Right lobe of liver (tissue), 4 donors: ENCODE measurements at regions not wholly inside any gene's neighbourhood (a gene's known extent, or its start where the extent isn't known, plus 50 kb on each side); places are given as distances from the start of the nearest gene placed in this dataset.

Source experiments
- CTCF ChIP-seq, 4 donors: fragments of 200-600 bp in 3 of 4; fragments of 450-650 bp in 1 of 4; IDR thresholded peaks; one replicate each; pipeline versions ENCODE4 v1.5.1 to v1.8.0; 2016 to 2022; ENCODE audit warnings: antibody characterized with exemption in 4 of 4, mild to moderate bottlenecking in 2 of 4
- POLR2A ChIP-seq: fragments of 450-650 bp; IDR thresholded peaks from one replicate; pipeline ENCODE4 v1.6.1; 2017; ENCODE audit warnings: antibody characterized with exemption, mild to moderate bottlenecking
- donor health status: DM: no; HTN: no; CAD: no.
- donor health status: DM: no; HTN: no; CAD: no.
- donor health status: DM: no; HTN: yes; CAD: no.

- TF ChIP-seq CTCF (IDR thresholded peaks at IDR 0.05) (no peak), POLR2A (no peak)
These were observed 160.1 kb upstream of the CSF3R start for GRCh38 chr1:36642802-36643201.
